HEK293 (cell line): ENCODE measurements at regions not wholly inside any gene's neighbourhood (a gene's known extent, or its start where the extent isn't known, plus 50 kb on each side); places are given as distances from the start of the nearest gene placed in this dataset.

ENCODE experiments used
- CTCF ChIA-PET: fragments of 350-600 bp; formaldehyde crosslinking; extraction: SDS; loops from one replicate; lab custom pipeline; 2021; ENCODE audit warnings: antibody characterized with exemption; lab: Yijun Ruan, JAX
- POLR2A ChIA-PET: fragments of 300-600 bp; formaldehyde crosslinking; extraction: SDS; loops from one replicate; lab custom pipeline; 2020; ENCODE audit warnings: antibody characterized with exemption, inconsistent platforms; lab: Yijun Ruan, JAX
- H3K27ac ChIP-seq: fragments of 200-500 bp; sonication (Bioruptor generic); 2 replicates; pipeline ENCODE4 v1.5.1; 2014; ENCODE audit warnings: low read depth, low read length, control low read depth, inconsistent platforms; ENCODE audit errors: extremely low read depth
- H3K36me3 ChIP-seq, 2 experiments: fragments of 200-500 bp in 1 of 2; sonication (Bioruptor generic) in 1 of 2; 1 replicate in 1 of 2; 2 replicates in 1 of 2; pipeline ENCODE4 v1.5.1; 2014 to 2017; ENCODE audit warnings: inconsistent platforms in 2 of 2, low read length in 2 of 2; ENCODE audit not compliant: control insufficient read depth in 2 of 2, insufficient read depth in 1 of 2
- H3K4me1 ChIP-seq: fragments of 200-500 bp; sonication (Bioruptor generic); 2 replicates; pipeline ENCODE4 v1.5.1; 2014; ENCODE audit warnings: mild to moderate bottlenecking, low read length, inconsistent platforms; ENCODE audit not compliant: control insufficient read depth, insufficient read depth
- H3K4me3 ChIP-seq: 2 replicates; pipeline ENCODE4 v1.5.1; 2011; ENCODE audit warnings: low read depth, mild to moderate bottlenecking, control low read depth, low read length, moderate library complexity
- H3K9me3 ChIP-seq: fragments of 200-500 bp; sonication (Bioruptor generic); 2 replicates; pipeline ENCODE4 v1.5.1; 2014; ENCODE audit warnings: low read depth, low read length, inconsistent platforms; ENCODE audit not compliant: control insufficient read depth, insufficient read depth
- EGR2 ChIP-seq: fragments of 450-650 bp; formaldehyde crosslinking; IDR thresholded peaks from 2 replicates; pipeline ENCODE4 v1.5.1; 2016; ENCODE audit warnings: low read depth, missing biosample characterization, missing genetic modification characterization
- INSM2 ChIP-seq: fragments of 450-650 bp; formaldehyde crosslinking; IDR thresholded peaks from 2 replicates; pipeline ENCODE4 v1.5.1; 2016; ENCODE audit warnings: missing biosample characterization, missing genetic modification characterization
- MYNN ChIP-seq: fragments of 450-650 bp; formaldehyde crosslinking; IDR thresholded peaks from 2 replicates; pipeline ENCODE4 v1.5.1; 2016; ENCODE audit warnings: missing biosample characterization, missing genetic modification characterization, borderline replicate concordance
- SETDB1 ChIP-seq: IDR thresholded peaks from one replicate; pipeline ENCODE4 v1.6.1; 2017; ENCODE audit warnings: mild to moderate bottlenecking, low read length, moderate library complexity, mixed read lengths; ENCODE audit not compliant: insufficient read length
- ZBTB1 ChIP-seq: fragments of 450-650 bp; formaldehyde crosslinking; IDR thresholded peaks from 2 replicates; pipeline ENCODE4 v1.5.1; 2016; ENCODE audit warnings: missing biosample characterization, missing genetic modification characterization
- ZBTB44 ChIP-seq: fragments of 450-650 bp; IDR thresholded peaks from 2 replicates; pipeline ENCODE4 v1.5.1; 2018; ENCODE audit warnings: missing biosample characterization, mild to moderate bottlenecking, missing genetic modification characterization
- ZNF132 ChIP-seq: fragments of 450-650 bp; formaldehyde crosslinking; IDR thresholded peaks from 2 replicates; pipeline ENCODE4 v1.5.1; 2017; ENCODE audit warnings: missing biosample characterization, missing genetic modification characterization, borderline replicate concordance
- ZNF155 ChIP-seq: fragments of 450-650 bp; formaldehyde crosslinking; IDR thresholded peaks from 2 replicates; pipeline ENCODE4 v1.5.1; 2016; ENCODE audit warnings: missing biosample characterization, missing genetic modification characterization
- ZNF404 ChIP-seq: fragments of 450-650 bp; formaldehyde crosslinking; IDR thresholded peaks from 2 replicates; pipeline ENCODE4 v1.5.1; 2017; ENCODE audit warnings: missing biosample characterization, missing genetic modification characterization
- ZNF423 ChIP-seq: fragments of 450-650 bp; formaldehyde crosslinking; IDR thresholded peaks from 2 replicates; pipeline ENCODE4 v1.5.1; 2016; ENCODE audit warnings: missing biosample characterization, missing genetic modification characterization
- ZNF521 ChIP-seq: fragments of 450-650 bp; formaldehyde crosslinking; IDR thresholded peaks from 2 replicates; pipeline ENCODE4 v1.5.1; 2017; ENCODE audit warnings: missing biosample characterization, mild to moderate bottlenecking, missing genetic modification characterization
- ZNF837 ChIP-seq: fragments of 450-650 bp; formaldehyde crosslinking; IDR thresholded peaks from 2 replicates; pipeline ENCODE4 v1.5.1; 2016; ENCODE audit warnings: missing biosample characterization, missing genetic modification characterization
- ZSCAN23 ChIP-seq: fragments of 450-650 bp; formaldehyde crosslinking; IDR thresholded peaks from 2 replicates; pipeline ENCODE4 v1.5.1; 2016; ENCODE audit warnings: missing biosample characterization, missing genetic modification characterization
- ZSCAN30 ChIP-seq: fragments of 450-650 bp; IDR thresholded peaks from 2 replicates; pipeline ENCODE4 v1.5.1; 2018; ENCODE audit warnings: missing biosample characterization, mild to moderate bottlenecking, missing genetic modification characterization, moderate library complexity
- TF ChIP-seq, protein P1 (sequence below): fragments of 450-650 bp; IDR thresholded peaks from 2 replicates; pipeline ENCODE4 v1.5.1; 2018; ENCODE audit warnings: missing biosample characterization, missing genetic modification characterization
- TF ChIP-seq, protein P2 (sequence below): fragments of 450-650 bp; formaldehyde crosslinking; IDR thresholded peaks from 2 replicates; pipeline ENCODE4 v1.5.1; 2016; ENCODE audit warnings: missing biosample characterization, missing genetic modification characterization

DNA sequence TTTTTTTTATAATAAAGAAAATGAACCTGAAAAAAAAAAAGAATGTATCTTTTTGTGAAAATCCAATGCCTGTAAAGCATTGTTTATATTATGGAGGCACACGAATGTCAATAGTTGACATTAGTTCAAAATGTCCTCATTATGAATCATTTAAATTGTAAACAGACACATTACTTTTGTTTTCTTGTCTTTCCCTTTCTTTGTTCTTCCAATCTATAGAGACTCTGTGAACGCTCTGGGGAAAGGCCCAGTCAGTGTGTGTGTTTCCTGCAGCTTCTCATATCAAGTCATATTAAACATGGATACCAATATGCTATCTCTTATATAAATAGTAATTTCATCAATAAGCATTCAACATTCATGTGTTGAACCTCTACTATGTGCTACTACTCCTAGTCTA, 193.1 kb downstream of the KCTD12 start:
- TF ChIP-seq ZNF837 (tag by site-specific recombination): no peak
- Histone ChIP-seq H3K36me3 (no peaks in the 10 kb centered on the region), H3K9me3 (no peaks in the 10 kb centered on the region), H3K4me3 (no peak overlapping the region), H3K4me1 (no peaks in the 10 kb centered on the region), H3K27ac (no peak overlapping the region)
- ChIA-PET POLR2A (no interaction called here), CTCF (no interaction called here)

DNA sequence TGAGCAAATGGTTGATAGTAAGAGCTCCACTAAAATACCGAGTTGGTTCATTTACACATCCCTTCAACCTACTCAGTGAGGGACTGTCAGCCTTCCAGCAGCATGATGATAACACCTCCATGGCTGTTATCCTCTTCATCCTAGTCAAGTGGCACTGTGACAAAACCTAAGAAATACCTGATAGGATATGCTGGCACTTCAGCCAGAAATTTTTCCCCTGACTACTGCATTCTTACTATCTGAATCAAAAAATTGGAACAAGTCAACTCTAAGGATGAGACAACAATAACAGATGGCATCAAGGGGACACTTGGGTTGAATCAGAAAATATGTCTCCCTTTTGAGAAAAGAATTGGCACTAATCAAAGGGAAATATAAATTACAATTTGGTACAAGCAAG, 193.9 kb downstream of the KCTD12 start:
- CTCF ChIA-PET: no interaction called here
- TF ChIP-seq ZNF423 (tag by site-specific recombination) (no peak), ZNF404 (tag by site-specific recombination) (no peak), MYNN (tag by site-specific recombination) (no peak), ZBTB1 (tag by site-specific recombination) (no peak), ZBTB44 (tag by site-specific recombination) (no peak), ZNF155 (tag by site-specific recombination) (no peak), ZNF132 (no peak), ZSCAN30 (no peak)
- TF ChIP-seq, protein P1, sequence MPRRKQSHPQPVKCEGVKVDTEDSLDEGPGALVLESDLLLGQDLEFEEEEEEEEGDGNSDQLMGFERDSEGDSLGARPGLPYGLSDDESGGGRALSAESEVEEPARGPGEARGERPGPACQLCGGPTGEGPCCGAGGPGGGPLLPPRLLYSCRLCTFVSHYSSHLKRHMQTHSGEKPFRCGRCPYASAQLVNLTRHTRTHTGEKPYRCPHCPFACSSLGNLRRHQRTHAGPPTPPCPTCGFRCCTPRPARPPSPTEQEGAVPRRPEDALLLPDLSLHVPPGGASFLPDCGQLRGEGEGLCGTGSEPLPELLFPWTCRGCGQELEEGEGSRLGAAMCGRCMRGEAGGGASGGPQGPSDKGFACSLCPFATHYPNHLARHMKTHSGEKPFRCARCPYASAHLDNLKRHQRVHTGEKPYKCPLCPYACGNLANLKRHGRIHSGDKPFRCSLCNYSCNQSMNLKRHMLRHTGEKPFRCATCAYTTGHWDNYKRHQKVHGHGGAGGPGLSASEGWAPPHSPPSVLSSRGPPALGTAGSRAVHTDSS (tag by site-specific recombination): no peak
- TF ChIP-seq, protein P2, sequence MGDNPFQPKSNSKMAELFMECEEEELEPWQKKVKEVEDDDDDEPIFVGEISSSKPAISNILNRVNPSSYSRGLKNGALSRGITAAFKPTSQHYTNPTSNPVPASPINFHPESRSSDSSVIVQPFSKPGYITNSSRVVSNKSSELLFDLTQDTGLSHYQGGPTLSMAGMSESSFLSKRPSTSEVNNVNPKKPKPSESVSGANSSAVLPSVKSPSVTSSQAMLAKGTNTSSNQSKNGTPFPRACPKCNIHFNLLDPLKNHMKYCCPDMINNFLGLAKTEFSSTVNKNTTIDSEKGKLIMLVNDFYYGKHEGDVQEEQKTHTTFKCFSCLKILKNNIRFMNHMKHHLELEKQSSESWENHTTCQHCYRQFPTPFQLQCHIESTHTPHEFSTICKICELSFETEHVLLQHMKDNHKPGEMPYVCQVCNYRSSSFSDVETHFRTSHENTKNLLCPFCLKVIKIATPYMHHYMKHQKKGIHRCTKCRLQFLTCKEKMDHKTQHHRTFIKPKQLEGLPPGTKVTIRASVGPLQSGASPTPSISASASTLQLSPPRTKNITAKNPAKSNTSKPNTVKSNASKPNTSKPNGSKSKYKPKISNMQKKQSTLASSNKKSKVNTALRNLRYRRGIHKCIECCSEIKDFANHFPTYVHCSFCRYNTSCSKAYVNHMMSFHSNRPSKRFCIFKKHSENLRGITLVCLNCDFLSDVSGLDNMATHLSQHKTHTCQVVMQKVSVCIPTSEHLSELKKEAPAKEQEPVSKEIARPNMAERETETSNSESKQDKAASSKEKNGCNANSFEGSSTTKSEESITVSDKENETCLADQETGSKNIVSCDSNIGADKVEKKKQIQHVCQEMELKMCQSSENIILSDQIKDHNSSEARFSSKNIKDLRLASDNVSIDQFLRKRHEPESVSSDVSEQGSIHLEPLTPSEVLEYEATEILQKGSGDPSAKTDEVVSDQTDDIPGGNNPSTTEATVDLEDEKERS (tag by site-specific recombination): no peak
- TF ChIP-seq, all 188 proteins: peak for 0
- Histone ChIP-seq H3K9me3 (no peaks in the 10 kb centered on the region), H3K36me3 (no peaks in the 10 kb centered on the region), H3K4me3 (no peak overlapping the region), H3K27ac (no peak overlapping the region), H3K4me1 (no peaks in the 10 kb centered on the region)
- POLR2A ChIA-PET: no interaction called here

GRCh38 chr13:76690611-76691010, 195.6 kb downstream of the KCTD12 start:
- POLR2A ChIA-PET: no interaction called here
- Histone ChIP-seq H3K9me3 (no peaks in the 10 kb centered on the region), H3K27ac (no peak overlapping the region), H3K4me3 (no peak overlapping the region), H3K36me3 (no peaks in the 10 kb centered on the region), H3K4me1 (no peaks in the 10 kb centered on the region)
- TF ChIP-seq ZSCAN23 (no peak), INSM2 (tag by site-specific recombination) (no peak), EGR2 (tag by site-specific recombination) (no peak), ZNF521 (tag by site-specific recombination) (no peak), SETDB1 (no peak)
- CTCF ChIA-PET: no interaction called here
